ENCODE measurements at regions not wholly inside any gene's neighbourhood (a gene's known extent, or its start where the extent isn't known, plus 50 kb on each side); places are given as distances from the start of the nearest gene placed in this dataset.
"Not testable (repeated sequence)": the region's sequence is repeated elsewhere in the genome, so short reads cannot be mapped to it uniquely, and the experiment has no call there.

DNA sequence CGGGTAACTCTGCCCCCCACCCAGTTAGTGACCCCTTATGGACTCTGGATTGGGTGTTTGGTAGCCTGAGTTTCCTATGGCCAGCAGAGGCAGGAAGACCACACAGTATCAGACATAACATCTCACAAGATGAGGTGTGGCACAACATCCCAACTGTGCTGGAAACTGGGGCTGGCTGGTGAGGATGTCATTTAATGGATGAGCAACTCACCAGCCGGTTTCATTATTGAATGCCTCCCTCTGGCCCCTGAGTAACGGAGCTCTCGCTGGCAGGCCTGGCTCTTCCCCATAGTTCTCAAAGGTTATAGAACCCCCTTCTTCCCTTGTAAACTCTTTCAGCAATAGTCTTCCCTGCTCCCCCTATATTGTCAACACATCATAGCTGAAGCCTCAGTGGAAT lies 195.0 kb downstream of the BCL11A start:
- DNase-seq (ENCODE audit: low read depth in 2 of 3, low spot score in 2 of 3), result no peak

DNA sequence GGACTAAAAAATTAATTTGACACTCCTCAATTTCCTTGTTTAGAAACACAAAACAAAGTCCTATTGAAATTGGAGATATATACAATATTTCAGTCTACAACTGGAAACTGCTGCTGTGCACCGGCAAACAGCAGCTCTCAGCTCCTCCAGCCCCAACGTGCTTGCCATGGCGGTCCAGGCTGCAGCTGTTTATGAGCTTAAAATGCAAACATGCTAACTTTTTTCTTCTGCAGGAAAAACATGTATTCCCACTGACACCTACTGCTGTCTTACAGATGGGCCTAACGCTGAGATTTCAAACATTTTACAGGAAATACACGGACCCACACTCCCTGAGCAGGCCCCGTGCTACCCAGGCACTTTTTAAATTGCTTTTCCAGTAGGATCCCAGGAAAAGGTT lies 195.5 kb downstream of the BCL11A start:
- DNase-seq (ENCODE audit: low read depth in 2 of 3, low spot score in 2 of 3), result no peak

DNA sequence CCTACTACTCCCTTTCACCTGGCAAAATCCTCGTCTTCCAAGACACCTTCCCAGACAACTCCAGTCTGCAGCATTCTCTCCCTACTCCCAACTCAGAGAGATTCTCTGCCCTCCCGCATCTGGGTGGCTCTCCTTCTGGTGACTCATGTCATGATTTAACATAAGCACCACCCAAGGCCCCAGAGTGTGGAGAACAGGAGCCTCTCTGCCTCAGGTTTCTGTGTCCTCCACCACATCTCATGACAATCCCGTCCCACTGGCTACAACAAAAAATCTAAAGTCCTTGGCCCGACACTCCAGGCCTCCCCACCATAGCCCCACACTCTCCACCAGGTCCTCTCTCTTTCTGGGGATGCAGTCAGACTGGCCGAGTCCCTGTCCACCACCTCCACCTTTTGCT lies 197.1 kb downstream of the BCL11A start:
- peak in 1 of 3 donors; percentile 43 for DNase-seq (ENCODE audit: low read depth in 2 of 3, low spot score in 2 of 3)

DNA sequence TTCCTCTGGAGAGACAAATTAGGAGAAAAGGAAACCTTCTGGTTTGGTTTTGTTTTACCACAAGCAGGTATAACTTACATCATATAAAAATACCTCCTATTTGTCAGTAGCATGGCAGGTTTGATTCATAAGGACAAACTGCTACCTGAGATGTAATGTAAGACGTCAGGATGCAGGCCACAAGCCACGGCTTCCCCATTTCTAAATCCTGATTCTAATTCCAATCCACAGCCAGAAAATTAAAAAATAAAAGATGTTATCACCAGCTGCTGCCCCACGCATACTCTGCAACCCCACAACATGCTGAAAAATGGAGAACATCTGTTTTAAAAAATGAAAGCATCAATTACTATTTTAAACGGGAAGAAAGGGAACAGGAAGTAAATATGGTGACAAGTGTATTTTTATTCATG lies 197.6 kb downstream of the BCL11A start:
- DNase-seq (ENCODE audit: low read depth in 2 of 3, low spot score in 2 of 3), result peak in 2 of 3 donors; percentile 68 to 91

DNA sequence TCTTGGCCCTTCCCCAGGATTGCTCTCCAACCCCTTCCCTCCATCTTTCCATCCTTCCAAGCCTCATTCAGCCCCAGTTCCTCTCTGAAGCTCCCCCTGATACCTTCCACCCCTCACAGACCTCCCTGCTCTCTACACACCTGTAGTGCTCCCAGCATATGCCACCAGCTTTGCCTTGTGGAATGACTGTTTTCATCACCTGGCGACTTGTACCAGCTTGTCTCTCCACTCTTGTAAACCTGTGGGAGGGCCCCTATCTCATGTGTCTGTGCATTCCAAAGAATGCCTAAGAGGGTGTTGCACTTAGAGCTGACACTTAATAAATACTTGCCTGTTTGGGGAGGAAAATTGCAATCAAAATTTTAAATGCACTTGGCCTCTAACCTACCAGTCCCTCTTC lies 198.7 kb downstream of the BCL11A start:
- DNase-seq (ENCODE audit: low read depth in 2 of 3, low spot score in 2 of 3), result no peak

DNA sequence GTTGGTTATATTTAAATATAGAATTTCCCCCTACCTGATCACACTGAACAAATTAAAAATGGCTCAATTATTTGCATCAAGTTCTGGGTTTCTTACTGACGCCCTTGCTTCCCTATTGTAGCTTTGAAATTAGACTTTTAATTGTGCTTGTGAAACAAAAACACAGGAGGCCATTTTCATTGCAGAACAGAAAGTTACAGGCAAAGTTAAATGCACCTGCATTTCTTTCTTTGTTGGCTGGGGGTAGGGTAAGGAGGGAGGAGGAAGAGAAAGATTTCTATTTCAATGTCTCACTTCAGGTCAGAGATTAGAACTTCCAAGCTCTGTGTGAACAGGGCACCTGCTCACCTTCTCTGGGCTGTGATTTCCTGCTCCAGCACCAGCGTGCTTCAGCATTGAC lies 199.6 kb downstream of the BCL11A start:
- DNase-seq (ENCODE audit: low read depth in 2 of 3, low spot score in 2 of 3), result no peak

DNA sequence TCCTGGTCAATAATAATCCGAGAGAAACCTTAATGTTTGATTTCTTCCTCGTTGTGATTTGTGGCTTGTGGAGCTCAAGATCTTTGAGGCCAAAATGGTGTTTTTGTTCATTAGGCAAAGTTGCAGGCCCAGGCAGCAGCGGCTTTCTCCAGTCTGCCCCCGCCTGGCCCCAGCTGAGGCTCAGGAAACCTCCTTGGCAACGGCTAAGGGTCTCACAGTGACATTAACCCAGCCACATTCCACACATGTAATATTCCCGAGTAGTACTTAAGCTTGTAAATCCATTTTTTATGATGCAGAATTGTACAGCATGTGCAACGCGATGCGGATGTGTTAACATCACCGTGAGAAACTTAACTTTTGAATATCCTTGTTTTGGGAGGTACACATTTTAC lies 200.1 kb downstream of the BCL11A start:
- DNase-seq (ENCODE audit: low read depth in 2 of 3, low spot score in 2 of 3), result no peak

DNA sequence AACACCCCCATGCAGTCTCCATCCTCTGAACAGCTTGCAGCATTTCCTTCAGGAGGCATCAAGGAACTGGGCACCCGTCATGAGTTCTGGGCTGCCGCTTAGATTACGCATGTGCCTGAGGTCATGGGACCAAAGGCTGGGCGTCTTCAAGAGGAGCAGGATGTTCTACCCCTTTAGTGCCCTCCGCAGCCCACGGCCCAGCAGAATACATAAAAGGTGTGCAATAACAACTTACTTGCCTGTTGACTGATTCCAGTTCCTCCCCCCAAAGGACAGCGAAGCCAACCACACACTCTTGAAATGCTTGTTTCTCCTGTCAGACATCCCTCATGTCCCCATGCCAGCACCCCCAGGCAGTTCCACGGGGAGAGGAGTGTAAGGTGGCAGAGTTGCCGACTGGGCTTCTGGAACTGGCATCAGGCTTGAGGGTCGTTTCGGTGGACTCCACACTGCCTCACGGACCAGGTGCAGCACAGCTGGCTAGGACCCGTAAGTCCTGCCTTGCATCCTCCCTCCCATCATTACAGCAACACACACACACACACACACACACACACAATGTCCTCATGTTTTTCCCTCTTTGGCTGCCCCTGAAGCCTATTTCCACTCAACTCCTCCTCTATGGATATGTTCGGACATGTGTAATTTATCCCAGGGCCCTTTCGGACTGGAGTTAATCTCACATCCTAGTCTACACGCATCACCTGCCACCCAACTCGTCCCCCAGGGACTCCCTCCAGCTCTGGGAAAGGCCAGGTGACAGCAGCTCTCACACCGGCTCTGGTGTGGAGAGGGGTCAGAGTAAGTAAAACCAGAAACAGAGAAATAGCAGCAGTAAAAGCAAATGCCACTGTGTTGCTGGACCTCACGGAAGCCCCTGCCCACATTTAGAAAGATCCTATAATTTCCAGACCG lies 200.7 kb downstream of the BCL11A start:
- no peak for DNase-seq (ENCODE audit: low read depth in 2 of 3, low spot score in 2 of 3)

DNA sequence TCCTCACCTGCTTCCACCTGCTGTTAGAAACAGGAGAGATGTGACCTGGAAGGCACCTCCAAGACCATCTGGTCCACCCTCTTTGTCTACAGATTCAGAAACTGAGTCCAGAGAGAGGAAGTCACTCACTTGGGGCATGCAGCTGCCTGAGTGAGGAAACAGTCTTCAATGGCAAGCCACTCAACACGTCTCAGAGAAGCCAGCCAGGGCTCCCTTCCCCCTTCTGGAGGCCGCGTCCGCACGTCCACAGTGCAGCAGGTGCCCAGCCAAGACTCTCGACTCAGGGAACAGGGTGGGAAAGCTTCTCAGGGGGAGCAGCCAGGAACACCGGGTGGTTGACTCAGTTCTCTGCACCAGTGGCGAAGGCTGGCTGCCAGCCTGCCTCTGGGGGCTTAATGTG lies 201.7 kb downstream of the BCL11A start:
- no peak for DNase-seq (ENCODE audit: low read depth in 2 of 3, low spot score in 2 of 3)

DNA sequence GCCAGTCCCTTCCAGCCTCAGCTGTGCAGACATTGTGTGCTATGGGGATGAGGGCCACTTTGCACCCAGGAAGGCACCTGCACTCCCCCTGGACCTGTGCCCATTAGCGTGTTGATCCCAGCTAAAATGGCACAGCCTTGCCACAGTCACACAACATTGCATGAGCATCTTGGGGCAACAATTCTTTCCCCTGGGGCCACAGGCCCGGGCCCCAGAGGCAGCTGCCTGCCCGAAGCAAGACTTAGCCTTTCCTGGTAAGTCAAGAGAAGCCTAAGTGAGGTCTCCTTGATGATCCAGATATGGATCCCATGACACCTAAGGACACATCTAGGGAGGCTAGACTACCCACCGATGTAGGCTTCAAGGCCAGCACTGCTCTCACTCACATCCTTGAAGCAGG lies 202.1 kb downstream of the BCL11A start:
- DNase-seq (ENCODE audit: low read depth in 2 of 3, low spot score in 2 of 3), result no peak

DNA sequence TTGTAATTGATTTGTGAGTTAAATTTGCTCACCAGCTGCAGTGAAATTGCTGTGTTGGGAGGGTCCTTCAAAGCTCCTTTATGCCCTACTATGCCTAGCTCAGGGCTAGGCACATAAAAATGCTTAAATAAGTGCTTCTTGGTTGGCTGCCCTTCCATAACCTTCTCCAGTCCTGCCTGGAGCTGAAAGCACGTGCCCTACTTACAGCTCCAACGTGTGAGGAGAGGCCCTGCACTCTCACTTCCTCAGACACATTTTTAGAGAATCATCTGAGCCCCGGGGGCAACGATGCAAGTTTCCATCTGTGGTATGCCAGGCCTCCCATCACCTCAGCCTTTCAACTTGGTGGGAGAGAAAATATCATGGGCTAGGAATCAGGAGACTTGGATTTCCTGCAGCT lies 202.7 kb downstream of the BCL11A start:
- no peak for DNase-seq (ENCODE audit: low read depth in 2 of 3, low spot score in 2 of 3)

DNA sequence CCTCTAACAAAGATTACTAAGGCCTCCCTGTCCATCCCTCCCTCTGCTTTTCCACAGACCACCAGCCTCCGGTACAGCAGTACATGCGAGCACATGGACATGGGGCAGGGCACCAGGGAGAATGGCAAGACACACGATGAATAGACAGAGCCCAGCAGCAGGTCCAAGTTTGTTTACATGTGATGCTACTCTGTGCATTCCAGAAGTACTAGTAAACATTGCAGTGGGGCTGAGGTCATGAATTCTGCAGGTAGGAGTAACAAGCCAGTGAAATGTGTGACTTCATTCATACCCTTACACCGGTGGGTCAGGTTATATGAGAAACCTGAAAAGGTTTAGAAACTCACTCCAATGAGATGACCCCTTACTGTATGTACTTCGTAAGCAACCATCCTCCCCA lies 205.7 kb downstream of the BCL11A start:
- no peak for DNase-seq (ENCODE audit: low read depth in 2 of 3, low spot score in 2 of 3)

DNA sequence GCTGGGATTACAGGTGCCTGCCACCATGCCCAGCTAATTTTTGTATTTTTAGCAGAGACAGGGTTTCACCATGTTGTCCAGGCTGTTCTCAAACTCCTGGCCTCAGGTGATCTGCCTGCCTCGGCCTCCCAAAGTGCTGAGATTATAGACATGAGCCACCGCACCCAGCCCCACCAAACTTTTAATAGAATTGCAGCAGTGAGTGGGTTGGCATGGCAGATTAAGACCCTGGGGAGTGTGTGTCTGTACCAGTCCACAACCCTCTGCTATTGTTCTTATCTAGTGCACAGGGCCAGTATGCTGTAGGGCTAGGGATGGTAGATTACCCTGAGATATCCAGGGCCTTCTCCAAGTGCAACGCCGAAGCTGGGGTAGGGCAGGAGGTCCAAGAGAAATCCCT lies 211.0 kb downstream of the BCL11A start:
- not testable (repeated sequence) for DNase-seq (ENCODE audit: low read depth in 2 of 3, low spot score in 2 of 3)

DNA sequence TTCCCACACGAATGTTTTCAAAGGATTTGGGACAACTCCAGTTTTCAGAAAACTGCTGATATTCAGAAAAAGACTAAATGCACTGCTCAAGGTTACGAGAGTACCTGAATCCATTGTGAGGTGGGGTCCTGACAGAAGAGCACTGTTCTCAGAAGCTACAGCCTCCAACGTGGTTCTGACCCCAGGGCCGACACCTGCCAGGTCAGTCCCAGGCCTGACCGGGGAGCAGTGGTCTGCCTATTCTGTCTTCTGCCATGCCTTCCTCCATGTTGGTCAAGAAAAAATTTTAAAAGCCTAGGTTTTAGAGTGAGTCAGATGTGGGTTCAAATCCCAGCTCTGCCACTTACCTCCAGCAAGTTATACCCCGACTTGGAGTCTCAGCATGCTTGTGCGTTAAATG lies 212.3 kb downstream of the BCL11A start:
- DNase-seq (ENCODE audit: low read depth in 2 of 3, low spot score in 2 of 3), result no peak

DNA sequence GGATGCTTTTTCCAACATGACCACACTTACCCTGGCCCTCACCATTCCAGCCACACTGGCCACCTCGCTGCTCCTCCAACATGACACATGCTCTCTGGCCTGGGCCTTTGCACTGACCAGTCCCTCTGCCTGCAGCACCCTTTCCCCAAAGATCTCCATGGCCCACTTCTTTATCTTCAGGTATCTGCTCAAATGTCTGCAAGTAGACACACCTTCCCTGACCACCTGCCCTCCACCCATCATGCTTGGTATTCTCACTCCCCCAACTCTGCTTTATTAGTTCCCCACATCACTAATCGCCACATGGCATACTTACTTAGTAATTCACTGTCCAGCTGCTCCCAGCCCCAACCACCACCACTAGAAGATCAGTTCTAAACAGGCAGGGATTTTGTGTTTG lies 214.2 kb downstream of the BCL11A start:
- DNase-seq (ENCODE audit: low read depth in 2 of 3, low spot score in 2 of 3), result no peak

DNA sequence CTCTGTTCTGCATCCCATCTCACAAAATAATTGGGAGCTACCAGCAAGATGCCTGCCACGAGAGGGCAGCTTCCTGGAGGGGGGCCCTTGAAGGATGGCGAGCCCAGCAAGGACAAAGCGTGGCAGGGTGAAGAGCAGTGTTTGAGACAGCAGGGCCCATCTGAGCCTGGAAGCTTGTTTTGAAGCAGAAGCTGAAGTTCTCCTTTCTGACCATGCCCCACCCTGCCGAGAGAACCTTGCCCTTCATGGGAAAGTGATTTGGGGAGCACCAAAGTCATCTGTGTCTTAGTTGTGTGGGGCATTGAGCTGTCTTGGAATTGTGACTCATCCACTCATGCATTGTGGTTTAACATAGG lies 216.3 kb downstream of the BCL11A start:
- DNase-seq (ENCODE audit: low read depth in 2 of 3, low spot score in 2 of 3), result peak in 1 of 3 donors; percentile 13

DNA sequence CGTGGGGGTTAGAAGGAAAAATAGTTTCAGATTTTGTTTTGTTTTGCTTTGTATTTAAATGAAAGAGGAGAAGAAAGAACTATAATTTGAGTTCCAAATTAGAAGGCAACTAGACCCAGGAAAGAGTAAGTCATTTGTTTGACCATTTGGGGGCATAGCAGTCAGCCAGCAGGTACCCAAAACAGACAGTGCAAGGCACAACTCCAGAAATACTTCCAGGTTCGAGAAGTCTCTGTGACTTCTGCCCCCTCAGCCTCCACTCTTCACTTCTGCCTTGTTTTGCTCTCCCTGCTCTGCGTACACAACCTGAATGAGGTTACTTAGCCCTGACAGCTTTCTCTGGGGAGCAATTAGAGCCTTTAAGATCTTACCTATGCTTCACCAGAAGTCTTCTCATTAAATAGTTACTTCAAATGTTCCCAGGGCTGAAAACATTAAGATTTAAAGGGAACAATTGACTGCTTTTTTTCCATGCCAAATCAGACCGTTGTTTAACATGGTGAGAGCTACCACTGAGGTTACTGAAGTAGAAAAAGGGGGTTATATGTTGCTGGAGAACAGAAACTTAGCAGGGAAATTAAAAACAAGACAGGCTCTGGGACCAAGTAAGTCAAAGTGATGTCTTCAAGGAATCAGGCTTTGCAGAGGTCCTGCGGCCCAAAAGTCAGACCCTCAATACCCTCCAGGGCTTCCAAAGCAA lies 216.9 kb downstream of the BCL11A start:
- DNase-seq (ENCODE audit: low read depth in 2 of 3, low spot score in 2 of 3), result no peak

DNA sequence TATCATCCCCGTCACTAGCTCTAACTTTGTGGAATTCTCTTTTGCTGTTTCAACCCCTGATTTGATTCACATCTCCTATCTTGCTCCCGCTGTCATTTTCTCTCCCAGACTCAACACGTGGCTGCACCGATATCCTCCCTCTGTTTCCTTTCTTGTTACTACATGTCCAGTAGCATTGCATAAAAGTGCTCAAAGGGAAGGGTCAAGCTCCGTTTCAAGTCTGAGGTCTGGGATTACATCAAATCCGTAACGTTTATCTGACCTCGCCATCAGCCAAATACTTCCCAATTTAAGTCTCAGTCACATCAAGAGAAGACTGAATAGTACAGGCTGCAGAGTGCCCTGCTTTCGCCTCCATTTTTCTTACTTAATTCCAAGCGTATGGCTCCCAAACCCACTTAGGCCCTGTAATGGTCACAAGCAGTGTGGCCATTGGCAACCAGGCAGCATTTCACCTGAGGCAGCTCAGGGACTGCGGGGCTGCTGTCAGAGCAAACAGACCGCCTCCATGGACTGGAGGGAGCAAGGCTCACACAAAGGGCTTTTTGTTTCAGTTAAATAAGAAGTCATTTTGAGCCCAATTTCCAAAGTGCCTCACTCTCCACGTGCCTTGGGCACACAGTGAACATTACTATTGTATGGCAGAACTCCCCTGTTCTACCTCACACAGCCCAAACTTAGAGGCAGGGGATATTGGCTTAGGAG lies 217.8 kb downstream of the BCL11A start:
- DNase-seq (ENCODE audit: low read depth in 2 of 3, low spot score in 2 of 3), result no peak

DNA sequence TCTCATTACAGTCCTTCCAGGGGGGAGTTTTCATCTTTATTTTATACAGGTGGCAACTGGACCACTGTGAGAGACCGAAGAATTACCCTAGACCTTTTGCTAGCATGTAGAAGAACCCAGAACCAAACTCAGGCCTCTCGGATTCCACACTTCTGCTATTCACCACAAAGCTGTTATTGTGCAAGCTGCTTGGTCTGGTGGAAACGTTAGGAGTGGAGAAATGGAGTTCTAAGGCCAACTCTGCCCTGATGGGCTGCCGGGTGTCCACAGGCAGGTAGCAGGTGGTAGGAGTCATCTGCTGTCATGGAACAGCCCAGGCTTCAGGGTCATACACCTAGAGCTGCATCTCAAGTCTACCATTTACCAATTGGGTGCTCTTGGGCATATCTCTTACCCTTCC lies 218.8 kb downstream of the BCL11A start:
- DNase-seq (ENCODE audit: low read depth in 2 of 3, low spot score in 2 of 3), result no peak

DNA sequence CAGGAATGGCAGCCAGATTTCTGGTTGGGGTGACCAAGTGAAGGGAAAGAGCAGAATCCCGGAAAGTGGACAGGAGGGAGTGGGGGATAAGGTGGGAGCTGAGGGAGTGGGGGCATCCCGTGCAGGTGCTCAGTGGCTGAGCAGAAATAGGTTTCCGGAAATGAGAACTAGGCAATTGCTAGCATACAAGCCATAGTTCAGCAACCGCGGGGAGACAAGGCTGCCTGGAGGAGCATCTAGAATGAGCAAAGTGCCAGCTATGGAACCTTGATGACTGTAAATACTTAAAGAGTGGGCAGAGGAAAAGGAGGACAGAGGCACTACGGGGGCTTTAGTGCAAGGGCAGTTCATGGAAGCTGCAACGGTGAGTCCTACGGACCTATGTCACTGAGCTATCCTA lies 220.2 kb downstream of the BCL11A start:
- DNase-seq (ENCODE audit: low read depth in 2 of 3, low spot score in 2 of 3), result no peak

DNA sequence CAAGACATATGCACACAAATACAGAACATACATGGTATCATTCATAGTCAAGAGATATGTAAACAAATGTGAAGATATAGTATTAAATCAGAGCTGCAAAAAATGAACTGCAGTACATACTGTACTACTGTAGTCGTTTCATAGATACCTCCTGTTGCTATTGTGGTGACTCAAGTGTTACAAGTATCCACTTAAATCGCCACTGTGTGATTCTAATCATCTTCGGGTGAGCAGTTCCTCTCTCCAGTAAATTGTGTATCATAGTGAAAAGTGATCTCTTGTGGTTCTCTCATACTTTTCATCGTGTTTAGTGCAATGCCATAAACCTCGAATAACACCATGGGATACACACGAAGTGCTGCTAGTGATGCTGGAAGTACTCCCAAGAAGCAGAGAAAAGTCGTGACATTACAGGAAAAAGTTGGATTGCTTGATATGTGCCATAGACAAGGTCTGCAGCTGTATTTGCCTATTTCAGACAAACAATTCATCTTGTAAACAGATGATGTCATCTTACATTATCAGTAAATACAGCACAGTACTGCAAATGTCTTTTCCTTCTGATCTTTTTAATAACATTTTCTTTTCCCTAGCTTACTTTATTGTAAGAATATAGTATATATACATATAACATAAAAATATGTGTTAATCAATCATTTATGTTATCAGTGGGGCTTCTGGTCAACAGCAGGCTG lies 222.2 kb downstream of the BCL11A start:
- DNase-seq (ENCODE audit: low read depth in 2 of 3, low spot score in 2 of 3), result no peak
